Hepatic stellate cell (primary cell): ENCODE measurements at regions not wholly inside any gene's neighbourhood (a gene's known extent, or its start where the extent isn't known, plus 50 kb on each side); places are given as distances from the start of the nearest gene placed in this dataset.

ENCODE experiments used
- DNase-seq: peaks from one replicate; pipeline ENCODE4 v3.0.0; 2011; ENCODE audit warnings: low spot score

DNA sequence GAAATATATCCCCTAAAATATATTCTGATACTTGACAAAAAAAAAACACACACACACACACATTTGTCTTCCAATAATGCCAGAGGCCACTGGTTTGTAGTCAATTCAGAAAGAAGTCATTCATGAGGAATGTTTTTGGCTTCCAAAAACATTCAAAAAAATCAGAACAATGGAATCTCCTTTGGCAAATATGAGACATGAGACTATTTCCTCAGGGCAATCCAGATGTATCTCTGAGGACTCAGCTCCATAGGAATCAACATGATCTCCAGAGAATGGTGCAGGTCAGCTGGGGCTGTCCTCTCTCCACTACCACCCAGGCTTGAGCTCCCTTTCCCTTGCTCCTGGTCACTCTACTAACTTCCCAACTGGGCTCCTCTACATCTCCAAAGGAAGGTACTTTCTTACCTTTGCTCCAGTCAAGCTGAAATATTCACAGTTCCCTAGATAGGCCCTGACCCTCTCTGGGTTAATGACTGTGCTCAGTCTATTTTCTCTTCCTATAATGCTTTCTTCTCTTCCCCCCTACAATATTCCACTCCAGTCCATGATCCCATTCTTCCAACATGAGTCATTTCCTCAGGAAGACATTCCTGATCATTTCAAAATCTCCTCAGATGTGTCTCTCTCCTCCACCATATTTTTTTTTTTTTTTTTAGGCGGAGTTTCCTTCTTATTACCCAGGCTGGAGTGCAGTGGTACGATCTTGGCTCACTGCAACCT is 145.3 kb downstream of the C1D start:
- peak; percentile 67 for DNase-seq

DNA sequence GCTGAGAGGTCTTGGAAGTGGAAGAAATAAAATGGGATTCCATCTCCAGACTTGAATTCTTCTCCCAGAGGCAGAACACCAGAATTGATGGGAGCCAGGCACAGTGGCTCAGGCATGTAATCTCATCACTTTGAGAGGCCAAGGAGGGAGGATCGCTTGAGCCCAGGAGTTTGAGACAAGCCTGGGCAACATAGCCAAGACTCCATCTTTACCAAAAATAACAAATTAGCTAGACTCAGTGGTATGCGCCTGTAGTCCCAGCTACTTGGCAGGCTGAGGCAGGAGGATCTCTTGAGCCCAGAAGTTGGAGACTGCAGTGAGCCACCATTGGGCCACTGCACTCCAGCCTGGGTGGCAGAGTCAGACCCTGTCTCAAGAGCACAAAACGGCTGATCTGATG is 144.3 kb downstream of the C1D start:
- no peak for DNase-seq

DNA sequence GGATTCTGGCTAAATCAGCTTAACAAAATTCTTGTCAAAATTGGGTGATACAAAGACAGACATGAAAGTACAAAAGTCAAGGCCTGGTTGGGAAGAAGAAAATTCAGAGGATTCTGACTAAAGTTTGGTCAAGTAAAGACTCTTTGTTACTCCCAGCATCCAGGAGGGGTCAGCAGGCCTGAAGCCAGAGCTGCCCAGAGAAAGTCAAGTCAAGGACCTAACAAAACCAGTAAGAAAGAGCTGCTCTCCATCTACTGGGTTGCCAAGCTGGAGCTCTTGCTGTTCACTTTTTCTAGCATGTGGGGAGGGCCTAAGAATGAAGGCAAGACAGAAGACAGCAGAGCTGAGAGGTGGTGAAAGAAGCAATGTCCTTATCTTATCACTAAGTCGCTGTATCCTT is 143.3 kb downstream of the C1D start:
- DNase-seq = no peak

DNA sequence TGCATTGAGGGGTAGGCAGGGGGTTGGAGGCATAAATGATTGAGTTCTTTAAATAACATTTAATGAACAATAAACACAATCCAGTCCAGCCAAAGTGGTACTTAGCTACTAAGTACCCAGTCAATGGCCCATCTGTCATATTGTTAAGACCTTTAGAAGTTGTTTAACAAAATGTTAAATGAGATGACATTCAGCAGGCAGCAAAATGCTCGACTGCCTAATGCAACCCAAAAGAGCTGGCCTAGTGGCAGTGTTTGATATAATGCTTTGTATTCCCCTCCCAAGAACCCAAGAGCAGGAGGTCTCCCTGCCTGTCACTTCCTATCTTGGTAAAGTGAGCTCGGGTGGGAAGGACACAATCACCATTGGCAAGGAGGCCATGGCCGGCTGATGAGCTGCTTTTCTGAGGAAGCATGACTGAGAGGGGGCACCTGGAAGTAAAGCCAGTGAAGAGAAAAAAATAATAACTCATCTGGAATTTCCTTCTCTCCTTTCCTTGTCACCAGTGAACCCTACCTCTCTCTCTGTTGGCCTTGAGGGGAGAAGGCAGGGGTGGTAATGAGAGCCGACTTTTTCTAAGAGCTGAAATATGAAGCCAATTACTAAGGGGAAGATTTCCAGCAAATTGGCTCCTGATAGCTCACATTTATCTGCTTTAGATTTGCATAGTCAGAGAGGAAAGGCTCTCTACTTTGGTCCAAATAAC is 140.6 kb downstream of the C1D start:
- no peak for DNase-seq

DNA sequence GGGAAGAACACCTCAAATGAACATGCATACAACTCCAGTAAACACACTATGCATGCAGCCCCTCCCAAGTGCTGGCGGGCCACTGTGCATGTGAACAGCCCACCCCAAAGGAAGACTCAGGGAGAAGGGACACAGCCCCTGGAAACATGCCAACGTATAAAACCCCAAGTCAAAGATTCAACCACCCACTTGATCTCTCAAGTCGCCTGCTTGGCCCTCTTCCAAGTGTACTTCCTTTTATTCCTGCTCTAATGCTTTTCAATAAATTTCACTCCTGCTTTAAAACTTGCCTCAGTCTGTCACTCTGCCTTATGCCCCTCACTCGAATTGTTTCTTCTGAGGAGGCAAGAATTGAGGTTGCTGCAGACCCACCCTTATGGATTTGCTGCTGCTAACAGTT is 139.1 kb downstream of the C1D start:
- DNase-seq = no peak

- DNase-seq = no peak
Measured at GRCh38 chr2:67927501-67927900, 135.3 kb downstream of the C1D start.

GRCh38 chr2:67930156-67930555 is 132.6 kb downstream of the C1D start:
- DNase-seq = no peak

GRCh38 chr2:67936969-67937368 is 125.8 kb downstream of the C1D start:
- no peak for DNase-seq

GRCh38 chr2:67938053-67938452 is 124.8 kb downstream of the C1D start:
- DNase-seq = no peak

DNA sequence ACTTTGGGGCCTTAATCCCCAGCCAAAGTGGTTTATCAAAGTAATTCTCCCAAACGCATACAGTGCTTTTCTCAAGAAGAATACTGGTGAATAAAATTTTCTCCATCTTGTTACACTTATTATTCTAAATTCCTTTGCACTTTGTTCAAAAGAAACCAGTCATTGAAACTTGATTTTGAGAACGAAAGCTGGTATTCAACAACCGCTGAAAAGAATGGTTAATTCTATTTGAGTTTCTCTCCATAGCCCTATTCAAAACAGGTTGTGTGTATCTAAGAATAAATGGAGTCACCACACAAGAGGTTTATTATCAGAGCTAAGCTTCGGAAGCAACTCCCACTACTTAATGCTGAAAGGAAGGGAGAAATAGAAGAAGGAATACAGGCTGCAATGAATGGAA is 117.7 kb downstream of the C1D start:
- no peak for DNase-seq

DNA sequence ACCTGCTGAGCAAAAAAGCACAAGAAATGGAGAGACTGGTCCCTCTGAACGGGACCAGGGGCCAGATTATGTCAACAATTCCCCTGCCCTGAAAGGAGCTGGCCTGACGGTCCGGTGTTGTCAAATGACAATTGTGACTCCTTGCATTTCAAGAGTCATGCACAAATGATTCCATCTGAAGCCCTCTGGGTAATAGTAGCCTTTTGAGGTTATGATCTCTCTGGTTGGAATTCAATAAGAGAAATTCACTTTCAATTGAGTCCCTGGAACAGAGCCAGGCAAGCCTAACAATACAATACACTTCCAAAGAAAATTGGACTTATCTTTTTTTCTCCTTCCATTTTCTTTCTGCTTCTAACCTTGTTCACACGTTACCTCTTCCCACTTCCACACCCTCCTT is 116.9 kb downstream of the C1D start:
- DNase-seq = no peak

GRCh38 chr2:67948057-67948456 is 114.7 kb downstream of the C1D start:
- DNase-seq = no peak

DNA sequence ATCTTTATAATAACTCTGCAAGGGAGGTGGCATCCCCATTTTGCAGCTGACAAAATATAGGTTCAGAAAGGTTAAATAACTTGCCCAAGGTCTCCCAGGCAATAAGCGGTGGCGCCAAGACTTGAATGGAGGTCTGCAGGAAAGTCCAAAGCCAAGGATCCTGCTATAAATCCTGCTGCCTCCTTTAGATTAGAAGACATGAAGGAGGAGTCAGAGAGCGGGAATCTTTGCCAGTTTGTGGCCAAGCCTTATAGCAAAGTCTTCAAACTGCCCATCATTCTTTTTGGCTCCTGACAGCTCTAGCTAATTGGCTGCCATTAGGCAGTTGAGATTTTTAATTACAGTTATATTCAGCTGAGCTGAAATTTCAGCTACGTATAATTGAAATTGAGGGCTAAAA is 114.3 kb downstream of the C1D start:
- no peak for DNase-seq

- no peak for DNase-seq
Measured at GRCh38 chr2:67950018-67950417, 112.8 kb downstream of the C1D start.

DNA sequence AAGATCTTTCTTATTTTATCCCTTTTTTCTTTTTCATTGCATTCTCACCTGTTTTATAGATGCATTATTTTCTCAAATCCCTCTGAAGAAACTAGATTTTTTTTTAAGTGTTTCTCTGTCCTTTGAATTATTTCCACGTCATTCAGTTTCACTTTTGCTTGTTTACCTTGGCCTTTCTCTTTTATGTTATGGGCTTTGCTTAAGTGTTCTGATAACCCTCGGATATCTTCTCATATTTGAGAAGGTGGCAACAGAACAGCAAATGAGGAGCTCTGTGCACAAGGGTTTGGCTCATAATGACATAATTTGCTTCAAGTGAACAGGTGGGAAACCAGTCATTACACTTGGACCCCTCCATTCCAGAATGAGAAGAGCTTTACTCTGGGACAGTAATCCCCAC is 111.9 kb downstream of the C1D start:
- DNase-seq = no peak

- DNase-seq = no peak
Measured at GRCh38 chr2:67952066-67952465, 110.7 kb downstream of the C1D start.

- no peak for DNase-seq
Measured at GRCh38 chr2:67954093-67954748, 108.6 kb downstream of the C1D start.

GRCh38 chr2:67955748-67956603 is 106.8 kb downstream of the C1D start:
- no peak for DNase-seq

GRCh38 chr2:67965246-67965645 is 97.6 kb downstream of the C1D start:
- no peak for DNase-seq

DNA sequence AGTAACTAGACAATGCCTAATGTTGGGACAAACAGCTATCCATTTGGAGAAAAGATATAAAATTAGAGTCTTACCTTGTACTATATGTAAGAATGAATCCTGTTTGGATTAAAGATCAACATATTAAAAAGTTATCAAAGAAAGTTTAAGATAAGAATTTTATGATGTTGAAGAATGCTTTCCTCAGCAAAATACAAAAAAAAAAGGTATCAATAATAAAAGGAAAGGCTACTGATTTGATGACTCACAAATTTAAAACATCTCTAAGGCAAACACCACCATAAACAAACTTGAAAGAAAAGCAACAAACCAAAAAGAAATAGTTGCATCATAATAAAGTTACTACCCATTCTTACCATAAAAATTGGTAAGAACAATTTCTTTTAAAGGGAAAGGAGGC is 92.7 kb downstream of the C1D start:
- no peak for DNase-seq

GRCh38 chr2:67970542-67970941 is 92.3 kb downstream of the C1D start:
- DNase-seq = no peak
